GM23338 (cell line): ENCODE measurements at regions not wholly inside any gene's neighbourhood (a gene's known extent, or its start where the extent isn't known, plus 50 kb on each side); places are given as distances from the start of the nearest gene placed in this dataset.

ENCODE experiments used
- CTCF ChIP-seq, 2 experiments: fragments of 200-600 bp in 1 of 2; sonication (generic) in 1 of 2; conservative IDR thresholded peaks; 2 replicates each; pipeline versions ENCODE4 v1.5.1 to v1.6.1; 2016 to 2017; ENCODE audit warnings: antibody characterized with exemption in 2 of 2, low read depth in 2 of 2, mild to moderate bottlenecking in 2 of 2, moderate library complexity in 1 of 2
- EZH2 ChIP-seq: fragments of 200-600 bp; sonication (generic); IDR thresholded peaks from one replicate; pipeline ENCODE4 v1.8.0; 2017; ENCODE audit warnings: antibody characterized with exemption, mild to moderate bottlenecking, low read depth; ENCODE audit not compliant: unreplicated experiment
- JUNB ChIP-seq: IDR thresholded peaks from one replicate; pipeline ENCODE4 v1.6.1; 2016; ENCODE audit warnings: antibody characterized with exemption; ENCODE audit not compliant: unreplicated experiment
- POLR2AphosphoS5 ChIP-seq: IDR thresholded peaks from 2 replicates; pipeline ENCODE4 v1.6.1; 2016; ENCODE audit warnings: antibody characterized with exemption, low read depth
- TF ChIP-seq, protein P1 (sequence below): IDR thresholded peaks from one replicate; pipeline ENCODE4 v1.6.1; 2018; ENCODE audit warnings: antibody characterized with exemption; ENCODE audit not compliant: unreplicated experiment

GRCh38 chr4:3668825-3669552 is 97.2 kb upstream of the ADRA2C start:
- TF ChIP-seq CTCF (conservative IDR thresholded peaks at IDR 0.05; ENCODE audit: low read depth in 2 of 2), result peak; percentile 30 to 57; a peak in 3 of 4 replicates
- no peak for TF ChIP-seq POLR2AphosphoS5
- no peak for TF ChIP-seq JUNB
- TF ChIP-seq, protein P1, sequence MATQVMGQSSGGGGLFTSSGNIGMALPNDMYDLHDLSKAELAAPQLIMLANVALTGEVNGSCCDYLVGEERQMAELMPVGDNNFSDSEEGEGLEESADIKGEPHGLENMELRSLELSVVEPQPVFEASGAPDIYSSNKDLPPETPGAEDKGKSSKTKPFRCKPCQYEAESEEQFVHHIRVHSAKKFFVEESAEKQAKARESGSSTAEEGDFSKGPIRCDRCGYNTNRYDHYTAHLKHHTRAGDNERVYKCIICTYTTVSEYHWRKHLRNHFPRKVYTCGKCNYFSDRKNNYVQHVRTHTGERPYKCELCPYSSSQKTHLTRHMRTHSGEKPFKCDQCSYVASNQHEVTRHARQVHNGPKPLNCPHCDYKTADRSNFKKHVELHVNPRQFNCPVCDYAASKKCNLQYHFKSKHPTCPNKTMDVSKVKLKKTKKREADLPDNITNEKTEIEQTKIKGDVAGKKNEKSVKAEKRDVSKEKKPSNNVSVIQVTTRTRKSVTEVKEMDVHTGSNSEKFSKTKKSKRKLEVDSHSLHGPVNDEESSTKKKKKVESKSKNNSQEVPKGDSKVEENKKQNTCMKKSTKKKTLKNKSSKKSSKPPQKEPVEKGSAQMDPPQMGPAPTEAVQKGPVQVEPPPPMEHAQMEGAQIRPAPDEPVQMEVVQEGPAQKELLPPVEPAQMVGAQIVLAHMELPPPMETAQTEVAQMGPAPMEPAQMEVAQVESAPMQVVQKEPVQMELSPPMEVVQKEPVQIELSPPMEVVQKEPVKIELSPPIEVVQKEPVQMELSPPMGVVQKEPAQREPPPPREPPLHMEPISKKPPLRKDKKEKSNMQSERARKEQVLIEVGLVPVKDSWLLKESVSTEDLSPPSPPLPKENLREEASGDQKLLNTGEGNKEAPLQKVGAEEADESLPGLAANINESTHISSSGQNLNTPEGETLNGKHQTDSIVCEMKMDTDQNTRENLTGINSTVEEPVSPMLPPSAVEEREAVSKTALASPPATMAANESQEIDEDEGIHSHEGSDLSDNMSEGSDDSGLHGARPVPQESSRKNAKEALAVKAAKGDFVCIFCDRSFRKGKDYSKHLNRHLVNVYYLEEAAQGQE, result no peak
- TF ChIP-seq EZH2, result no peak
